Body of pancreas (tissue), 4 donors: ENCODE measurements at regions not wholly inside any gene's neighbourhood (a gene's known extent, or its start where the extent isn't known, plus 50 kb on each side); places are given as distances from the start of the nearest gene placed in this dataset.

Experiments used
- POLR2A ChIP-seq, 3 donors: fragments of 450-650 bp; IDR thresholded peaks; one replicate each; pipeline ENCODE4 v1.6.1; 2016; ENCODE audit warnings: antibody characterized with exemption in 3 of 3, mild to moderate bottlenecking in 2 of 3
- TF ChIP-seq, protein P1 (sequence below), 7 experiments: fragments of 450-650 bp in 4 of 7; fragments of 200-600 bp in 3 of 7; sonication (generic) in 3 of 7; IDR thresholded peaks; one replicate each; pipeline ENCODE4 v1.5.1; 2016 to 2019; ENCODE audit warnings: antibody characterized with exemption in 7 of 7

DNA sequence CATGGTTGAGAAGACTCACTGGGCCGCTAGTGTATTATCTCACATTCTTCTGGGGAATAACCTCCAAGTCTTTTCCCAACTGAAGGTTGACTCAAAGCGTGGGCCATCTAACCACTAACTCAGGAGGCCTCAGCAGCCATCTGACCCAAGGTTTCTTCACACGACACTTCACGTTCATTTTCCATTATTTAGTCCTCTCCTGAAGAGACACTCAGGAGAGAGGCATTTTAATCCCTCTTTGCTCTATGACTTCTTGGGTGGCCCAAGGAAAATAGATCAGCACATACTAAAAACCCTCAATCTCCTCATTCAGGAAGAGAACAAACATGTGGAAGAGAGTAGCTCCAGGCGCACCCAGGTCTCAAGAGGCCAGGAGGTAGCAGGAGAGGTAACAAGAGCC lies 252.8 kb upstream of the FOXF1 start:
- TF ChIP-seq, protein P1, sequence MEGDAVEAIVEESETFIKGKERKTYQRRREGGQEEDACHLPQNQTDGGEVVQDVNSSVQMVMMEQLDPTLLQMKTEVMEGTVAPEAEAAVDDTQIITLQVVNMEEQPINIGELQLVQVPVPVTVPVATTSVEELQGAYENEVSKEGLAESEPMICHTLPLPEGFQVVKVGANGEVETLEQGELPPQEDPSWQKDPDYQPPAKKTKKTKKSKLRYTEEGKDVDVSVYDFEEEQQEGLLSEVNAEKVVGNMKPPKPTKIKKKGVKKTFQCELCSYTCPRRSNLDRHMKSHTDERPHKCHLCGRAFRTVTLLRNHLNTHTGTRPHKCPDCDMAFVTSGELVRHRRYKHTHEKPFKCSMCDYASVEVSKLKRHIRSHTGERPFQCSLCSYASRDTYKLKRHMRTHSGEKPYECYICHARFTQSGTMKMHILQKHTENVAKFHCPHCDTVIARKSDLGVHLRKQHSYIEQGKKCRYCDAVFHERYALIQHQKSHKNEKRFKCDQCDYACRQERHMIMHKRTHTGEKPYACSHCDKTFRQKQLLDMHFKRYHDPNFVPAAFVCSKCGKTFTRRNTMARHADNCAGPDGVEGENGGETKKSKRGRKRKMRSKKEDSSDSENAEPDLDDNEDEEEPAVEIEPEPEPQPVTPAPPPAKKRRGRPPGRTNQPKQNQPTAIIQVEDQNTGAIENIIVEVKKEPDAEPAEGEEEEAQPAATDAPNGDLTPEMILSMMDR (IDR thresholded peaks at IDR 0.05): no peak
- no peak for TF ChIP-seq POLR2A (IDR thresholded peaks at IDR 0.05)
